ENCODE measurements at regions not wholly inside any gene's neighbourhood (a gene's known extent, or its start where the extent isn't known, plus 50 kb on each side); places are given as distances from the start of the nearest gene placed in this dataset.

DNA sequence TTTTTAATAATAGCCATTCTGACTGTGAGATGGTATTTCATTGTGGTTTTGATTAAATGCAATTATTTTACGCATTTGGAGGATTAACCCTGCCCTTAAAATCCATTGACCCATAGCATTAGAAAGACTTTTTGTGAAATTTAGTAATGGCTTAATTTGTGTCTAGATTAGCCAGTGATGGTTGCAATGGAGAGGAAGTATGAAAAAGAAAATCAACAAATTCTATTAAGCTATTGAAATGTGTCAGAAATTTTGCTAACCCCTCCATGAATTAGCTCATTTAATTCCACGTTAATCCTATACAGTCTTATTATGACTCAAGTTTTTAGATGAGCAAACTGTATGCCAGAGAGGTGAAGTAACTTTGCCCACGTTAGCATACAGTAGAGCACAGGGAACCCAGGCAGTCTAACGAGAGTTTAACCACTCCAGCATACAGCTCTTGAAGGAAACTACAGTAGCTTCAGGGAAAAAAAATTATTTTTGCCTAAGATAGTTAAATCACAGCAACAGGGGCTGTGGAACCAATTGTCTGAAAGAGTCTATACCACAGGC is 158.2 kb upstream of the PPP2R2B start:
- Histone ChIP-seq H2AFZ (no peak overlapping the region), H4K20me1 (ENCODE audit: insufficient read depth, poor library complexity, severe bottlenecking) (no peaks in the 10 kb centered on the region), H3K36me3 (replicated peaks; ENCODE audit: insufficient read depth, low read depth) (no peaks in the 10 kb centered on the region), H3K4me3 (no peak overlapping the region), H3K9me3 (ENCODE audit: low read depth) (no peaks in the 10 kb centered on the region), H3K79me2 (no peaks in the 10 kb centered on the region), H3K9me2 (replicated peaks; ENCODE audit: insufficient read depth) (no peaks in the 10 kb centered on the region), H3K4me2 (no peak overlapping the region), H3K27ac (no peak overlapping the region), H3K4me1 (ENCODE audit: insufficient read depth) (no peaks in the 10 kb centered on the region), H3K27me3 (no peaks in the 10 kb centered on the region)
- no peak for DNase-seq (ENCODE audit: low spot score)
- 88% methylated on average over 4 of the region's 4 CpGs for WGBS (ENCODE audit: low lambda C conversion rate, missing lambda C conversion rate)
- TF ChIP-seq EZH2phosphoT487 (IDR thresholded peaks at IDR 0.05; ENCODE audit: low read depth, severe bottlenecking, unreplicated experiment) (no peak), EZH2 (IDR thresholded peaks at IDR 0.05; ENCODE audit: borderline replicate concordance) (no peak), CTCF (IDR thresholded peaks at IDR 0.05; ENCODE audit: poor library complexity) (no peak)

DNA sequence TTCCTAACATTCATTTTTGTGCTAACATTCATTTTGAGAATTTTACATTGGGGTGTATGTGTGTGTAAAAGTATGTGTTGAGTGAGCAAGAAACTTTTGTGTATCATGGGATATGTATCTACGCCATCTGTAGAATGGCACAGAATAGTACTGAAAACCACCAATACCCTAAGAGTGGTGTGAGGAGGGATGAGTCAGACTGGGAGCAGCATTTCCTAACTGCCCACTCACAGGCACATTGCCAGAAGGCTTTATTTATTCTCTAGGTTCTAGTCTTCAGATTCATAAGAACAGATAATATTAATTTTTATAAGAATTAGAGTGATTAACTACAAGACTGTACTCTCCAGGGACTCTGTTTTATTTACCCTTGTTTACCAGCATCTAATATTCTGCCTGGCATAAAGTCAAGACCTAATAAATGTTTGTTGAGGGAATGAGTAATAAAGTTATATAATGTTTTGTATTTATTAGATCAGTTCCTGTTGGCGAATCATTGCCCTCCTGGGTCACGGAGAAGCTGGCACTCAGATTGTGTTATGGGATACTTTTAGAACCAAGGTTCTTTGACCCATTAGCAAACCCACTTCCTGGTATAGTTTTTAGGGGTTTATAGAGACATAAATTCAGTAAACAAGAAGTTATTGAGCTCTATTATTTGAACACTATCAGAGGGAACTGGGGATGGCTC is 159.1 kb upstream of the PPP2R2B start:
- Histone ChIP-seq H3K9me2 (replicated peaks; ENCODE audit: insufficient read depth) (no peaks in the 10 kb centered on the region), H3K4me2 (no peak overlapping the region), H3K4me3 (no peak overlapping the region), H3K27ac (no peak overlapping the region), H3K4me1 (ENCODE audit: insufficient read depth) (no peaks in the 10 kb centered on the region), H4K20me1 (ENCODE audit: insufficient read depth, poor library complexity, severe bottlenecking) (no peaks in the 10 kb centered on the region), H3K9me3 (ENCODE audit: low read depth) (no peaks in the 10 kb centered on the region), H3K36me3 (replicated peaks; ENCODE audit: insufficient read depth, low read depth) (no peaks in the 10 kb centered on the region), H3K27me3 (no peaks in the 10 kb centered on the region), H3K79me2 (no peaks in the 10 kb centered on the region), H2AFZ (no peak overlapping the region)
- TF ChIP-seq EZH2 (IDR thresholded peaks at IDR 0.05; ENCODE audit: borderline replicate concordance), result no peak
- TF ChIP-seq EZH2phosphoT487 (IDR thresholded peaks at IDR 0.05; ENCODE audit: low read depth, severe bottlenecking, unreplicated experiment), result no peak
- TF ChIP-seq CTCF (IDR thresholded peaks at IDR 0.05; ENCODE audit: poor library complexity), result no peak
- no peak for DNase-seq (ENCODE audit: low spot score)
- WGBS (ENCODE audit: low lambda C conversion rate, missing lambda C conversion rate), result 94% methylated on average over 3 of the region's 3 CpGs

DNA sequence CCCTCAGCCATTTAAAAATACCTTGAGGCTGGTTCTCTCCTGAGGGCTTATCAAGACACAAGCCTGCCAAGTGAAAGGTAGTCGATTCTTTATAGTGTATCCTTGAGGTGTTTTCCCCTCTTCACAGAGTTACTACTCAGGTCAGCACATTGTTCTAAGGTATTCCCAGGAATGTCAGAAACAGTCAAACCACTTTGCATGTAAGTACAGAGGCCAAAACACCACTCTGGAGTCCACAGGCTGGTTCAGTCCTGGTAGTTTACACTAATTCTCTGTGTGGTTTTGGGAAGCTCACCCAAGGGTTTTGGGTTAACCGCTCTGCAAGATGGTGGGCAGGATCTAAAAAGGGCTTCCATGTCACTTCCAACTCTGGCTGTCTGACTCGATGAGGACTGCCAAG is 162.3 kb upstream of the PPP2R2B start:
- no peaks in the 10 kb centered on the region for H4K20me1 ChIP-seq (ENCODE audit: insufficient read depth, poor library complexity, severe bottlenecking)
- H3K4me3 ChIP-seq, result no peak overlapping the region
- H3K79me2 ChIP-seq, result no peaks in the 10 kb centered on the region
- H3K36me3 ChIP-seq (replicated peaks; ENCODE audit: insufficient read depth, low read depth), result no peaks in the 10 kb centered on the region
- no peaks in the 10 kb centered on the region for H3K27me3 ChIP-seq
- WGBS (ENCODE audit: low lambda C conversion rate, missing lambda C conversion rate), result 86% methylated on average over 3 of the region's 3 CpGs
- no peak overlapping the region for H3K4me2 ChIP-seq
- no peaks in the 10 kb centered on the region for H3K9me3 ChIP-seq (ENCODE audit: low read depth)
- H3K4me1 ChIP-seq (ENCODE audit: insufficient read depth), result no peaks in the 10 kb centered on the region
- no peaks in the 10 kb centered on the region for H3K9me2 ChIP-seq (replicated peaks; ENCODE audit: insufficient read depth)
- TF ChIP-seq CTCF (IDR thresholded peaks at IDR 0.05; ENCODE audit: poor library complexity) (no peak), EZH2 (IDR thresholded peaks at IDR 0.05; ENCODE audit: borderline replicate concordance) (no peak), EZH2phosphoT487 (IDR thresholded peaks at IDR 0.05; ENCODE audit: low read depth, severe bottlenecking, unreplicated experiment) (no peak)
- no peak for DNase-seq (ENCODE audit: low spot score)
- no peak overlapping the region for H2AFZ ChIP-seq
- no peak overlapping the region for H3K27ac ChIP-seq
